Caco-2 (cell line): ENCODE measurements at regions not wholly inside any gene's neighbourhood (a gene's known extent, or its start where the extent isn't known, plus 50 kb on each side); places are given as distances from the start of the nearest gene placed in this dataset.

ENCODE experiments used
- BruUV-seq: library from RNA; stranded (reverse); fragments of 400-500 nt; replicated peaks from 2 replicates; lab custom pipeline; 2021; lab: Mats Ljungman, UMichigan
- CTCF ChIA-PET: fragments of 300-600 bp; sonication (Branson Sonifier 250); formaldehyde crosslinking; loops from one replicate; lab custom pipeline; 2022; ENCODE audit warnings: antibody characterized with exemption; lab: Charles Lee
- POLR2A ChIA-PET: fragments of 300-600 bp; sonication (Branson Sonifier 250); formaldehyde crosslinking; loops from one replicate; lab custom pipeline; 2022; ENCODE audit warnings: antibody characterized with exemption; lab: Charles Lee
- DNase-seq, 2 experiments: peaks; one replicate each; pipeline versions ENCODE4 v3.0.0 to v3.0.0-alpha.2; 2020 to 2022
- H3K27me3 ChIP-seq: replicated peaks from 2 replicates; pipeline ENCODE4 v1.6.0; 2011; ENCODE audit warnings: low read length; ENCODE audit not compliant: control insufficient read depth, insufficient read depth
- H3K36me3 ChIP-seq: 2 replicates; pipeline ENCODE4 v1.5.1; 2011; ENCODE audit warnings: low read length; ENCODE audit not compliant: control insufficient read depth, insufficient read depth
- H3K4me1 ChIP-seq: fragments of 250-450 bp; sonication (Bioruptor Pico); 2 replicates; pipeline ENCODE4 v1.5.1; 2020; ENCODE audit warnings: mild to moderate bottlenecking
- H3K4me3 ChIP-seq: 2 replicates; pipeline ENCODE4 v1.5.1; 2011; ENCODE audit warnings: low read depth, mild to moderate bottlenecking, control low read depth, low read length
- H3K9me3 ChIP-seq: fragments of 250-450 bp; sonication (Bioruptor Pico); 2 replicates; pipeline ENCODE4 v1.5.1; 2020; ENCODE audit warnings: mild to moderate bottlenecking, moderate library complexity
- H3K27ac Mint-ChIP-seq: one replicate; pipeline ENCODE4 v1.8.0; 2022; ENCODE audit warnings: mixed read lengths; ENCODE audit not compliant: unreplicated experiment
- H3K27me3 Mint-ChIP-seq: one replicate; pipeline ENCODE4 v1.8.0; 2022; ENCODE audit warnings: mixed read lengths; ENCODE audit not compliant: insufficient read depth, unreplicated experiment
- H3K36me3 Mint-ChIP-seq: one replicate; pipeline ENCODE4 v1.8.0; 2022; ENCODE audit warnings: mild to moderate bottlenecking, mixed read lengths; ENCODE audit not compliant: insufficient read depth, unreplicated experiment
- H3K4me1 Mint-ChIP-seq: one replicate; pipeline ENCODE4 v1.8.0; 2022; ENCODE audit warnings: low read depth, mixed read lengths; ENCODE audit not compliant: unreplicated experiment
- H3K4me3 Mint-ChIP-seq: one replicate; pipeline ENCODE4 v1.8.0; 2022; ENCODE audit warnings: mild to moderate bottlenecking, moderate library complexity, mixed read lengths; ENCODE audit not compliant: unreplicated experiment
- H3K9me3 Mint-ChIP-seq: one replicate; pipeline ENCODE4 v1.8.0; 2022; ENCODE audit warnings: mixed read lengths; ENCODE audit not compliant: unreplicated experiment
- CTCF ChIP-seq, 2 experiments: fragments of 200-600 bp in 1 of 2; IDR thresholded peaks; 1 replicate in 1 of 2; 2 replicates in 1 of 2; pipeline versions ENCODE4 v1.5.1 to v1.8.0; 2011 to 2022; ENCODE audit warnings: antibody characterized with exemption in 1 of 2, control low read depth in 1 of 2, inconsistent platforms in 1 of 2, low read depth in 1 of 2, low read length in 1 of 2, mild to moderate bottlenecking in 1 of 2, moderate library complexity in 1 of 2; ENCODE audit not compliant: insufficient read depth in 1 of 2, severe bottlenecking in 1 of 2, unreplicated experiment in 1 of 2
- intact Hi-C: fragments of 100-400 bp; cut with micrococcal nuclease; formaldehyde crosslinking; loops from one replicate; pipeline ENCODE4 v1.10.0; 2022; ENCODE audit not compliant: unreplicated experiment

- intact Hi-C loops, result no loop called here
- DNase-seq, result no peak
- Histone ChIP-seq H3K36me3 (no peaks in the 10 kb centered on the region), H3K4me3 (no peak overlapping the region), H3K9me3 (no peaks in the 10 kb centered on the region), H3K27me3 (no peaks in the 10 kb centered on the region), H3K4me1 (no peaks in the 10 kb centered on the region)
- no peak for TF ChIP-seq CTCF (IDR thresholded peaks at IDR 0.05; ENCODE audit: insufficient read depth in 1 of 2, low read depth in 1 of 2, low read length in 1 of 2, severe bottlenecking in 1 of 2, unreplicated experiment in 1 of 2)
- Mint-ChIP-seq H3K4me3 (no peak overlapping the region), H3K27me3 (peaks cover 3% of the 10 kb centered on the region), H3K36me3 (no peaks in the 10 kb centered on the region), H3K9me3 (peaks cover 6% of the 10 kb centered on the region), H3K27ac (no peak overlapping the region), H3K4me1 (no peaks in the 10 kb centered on the region)
- POLR2A ChIA-PET, result no interaction called here
- no TSS peak for BruUV-seq
- CTCF ChIA-PET, result no interaction called here
These were observed 202.4 kb downstream of the GLRX3 start for GRCh38 chr10:130338636-130339024.

GRCh38 chr10:130339091-130339490 lies 202.9 kb downstream of the GLRX3 start:
- intact Hi-C loops, result no loop called here
- Histone ChIP-seq H3K4me1 (no peaks in the 10 kb centered on the region), H3K27me3 (no peaks in the 10 kb centered on the region), H3K9me3 (no peaks in the 10 kb centered on the region), H3K4me3 (no peak overlapping the region), H3K36me3 (no peaks in the 10 kb centered on the region)
- Mint-ChIP-seq H3K27ac (no peak overlapping the region), H3K4me3 (no peak overlapping the region), H3K4me1 (no peaks in the 10 kb centered on the region), H3K27me3 (peaks cover 3% of the 10 kb centered on the region), H3K9me3 (peaks cover 6% of the 10 kb centered on the region), H3K36me3 (no peaks in the 10 kb centered on the region)
- CTCF ChIA-PET, result no interaction called here
- DNase-seq, result no peak
- POLR2A ChIA-PET, result no interaction called here
- no peak for TF ChIP-seq CTCF (IDR thresholded peaks at IDR 0.05; ENCODE audit: insufficient read depth in 1 of 2, low read depth in 1 of 2, low read length in 1 of 2, severe bottlenecking in 1 of 2, unreplicated experiment in 1 of 2)
- BruUV-seq, result no TSS peak

GRCh38 chr10:130339911-130340310 lies 203.7 kb downstream of the GLRX3 start:
- H3K4me3 Mint-ChIP-seq, result no peak overlapping the region
- peaks cover 6% of the 10 kb centered on the region for H3K9me3 Mint-ChIP-seq
- Histone ChIP-seq H3K4me1 (no peaks in the 10 kb centered on the region), H3K27me3 (no peaks in the 10 kb centered on the region), H3K9me3 (no peaks in the 10 kb centered on the region), H3K36me3 (no peaks in the 10 kb centered on the region), H3K4me3 (no peak overlapping the region)
- CTCF ChIA-PET, result no interaction called here
- intact Hi-C loops, result no loop called here
- no peak for DNase-seq
- BruUV-seq, result no TSS peak
- H3K27ac Mint-ChIP-seq, result no peak overlapping the region
- peaks cover 3% of the 10 kb centered on the region for H3K27me3 Mint-ChIP-seq
- no peaks in the 10 kb centered on the region for H3K36me3 Mint-ChIP-seq
- POLR2A ChIA-PET, result no interaction called here
- TF ChIP-seq CTCF (IDR thresholded peaks at IDR 0.05; ENCODE audit: insufficient read depth in 1 of 2, low read depth in 1 of 2, low read length in 1 of 2, severe bottlenecking in 1 of 2, unreplicated experiment in 1 of 2), result no peak
- H3K4me1 Mint-ChIP-seq, result no peaks in the 10 kb centered on the region
